ENCODE measurements at regions not wholly inside any gene's neighbourhood (a gene's known extent, or its start where the extent isn't known, plus 50 kb on each side); places are given as distances from the start of the nearest gene placed in this dataset.

GRCh38 chr6:93968126-93968525 lies 548.8 kb upstream of the EPHA7 start:
- ChIA-PET CTCF (no interaction called here), POLR2A (no interaction called here)
- Histone ChIP-seq H3K9me3 (ENCODE audit: control extremely low read depth in 1 of 3, control insufficient read depth in 2 of 3, insufficient read depth in 1 of 3, low read length in 2 of 3) (no peaks in the 10 kb centered on the region), H2AFZ (ENCODE audit: insufficient read depth, low read depth, low read length, poor library complexity, severe bottlenecking) (no peak overlapping the region), H3K79me2 (ENCODE audit: control insufficient read depth, insufficient read depth, low read length) (no peaks in the 10 kb centered on the region), H3K4me2 (replicated peaks; ENCODE audit: low read depth, low read length, poor library complexity, severe bottlenecking) (no peak overlapping the region), H4K20me1 (ENCODE audit: control insufficient read depth, insufficient read depth, low read length, poor library complexity, severe bottlenecking) (no peaks in the 10 kb centered on the region), H3K27ac (ENCODE audit: low read length in 2 of 2) (no peak overlapping the region), H3K27me3 (replicated peaks in 1 of 4; ENCODE audit: control extremely low read depth in 1 of 4, control insufficient read depth in 3 of 4, insufficient read depth in 4 of 4, low read length in 3 of 4) (no peaks in the 10 kb centered on the region), H3K4me1 (ENCODE audit: control insufficient read depth in 2 of 2, insufficient read depth in 2 of 2, low read length in 2 of 2) (no peaks in the 10 kb centered on the region), H3K9ac (ENCODE audit: low read length) (no peak overlapping the region), H3K4me3 (ENCODE audit: control extremely low read depth in 1 of 5, extremely low read depth in 1 of 5, insufficient read depth in 1 of 5, low read depth in 2 of 5, low read length in 4 of 5) (no peak overlapping the region), H3K36me3 (replicated peaks in 1 of 2; ENCODE audit: control extremely low read depth in 1 of 2, control insufficient read depth in 1 of 2, extremely low read depth in 1 of 2, insufficient read depth in 2 of 2, low read length in 1 of 2) (no peaks in the 10 kb centered on the region)
- Mint-ChIP-seq H3K27ac (no peak overlapping the region), H3K27me3 (no peaks in the 10 kb centered on the region), H3K4me3 (no peak overlapping the region), H3K4me1 (no peaks in the 10 kb centered on the region), H3K9me3 (ENCODE audit: insufficient read depth) (peaks cover 2% of the 10 kb centered on the region)
- TF ChIP-seq EZH2 (IDR thresholded peaks at IDR 0.05; ENCODE audit: borderline replicate concordance, insufficient read depth, low read depth, low read length, poor library complexity, severe bottlenecking), result no peak
- TF ChIP-seq CTCF (IDR thresholded peaks at IDR 0.05), result no peak
- DNase-seq, result no peak
- intact Hi-C loops (cut with micrococcal nuclease), result no loop called here
- WGBS (ENCODE audit: insufficient coverage), result no CpG with 5 or more reads among the region's 4 CpGs
- no peak for ATAC-seq (ENCODE audit: low read depth)

GRCh38 chr6:93964926-93965325 lies 545.6 kb upstream of the EPHA7 start:
- Histone ChIP-seq H3K27ac (ENCODE audit: low read length in 2 of 2) (no peak overlapping the region), H3K36me3 (replicated peaks in 1 of 2; ENCODE audit: control extremely low read depth in 1 of 2, control insufficient read depth in 1 of 2, extremely low read depth in 1 of 2, insufficient read depth in 2 of 2, low read length in 1 of 2) (no peaks in the 10 kb centered on the region), H3K27me3 (replicated peaks in 1 of 4; ENCODE audit: control extremely low read depth in 1 of 4, control insufficient read depth in 3 of 4, insufficient read depth in 4 of 4, low read length in 3 of 4) (no peaks in the 10 kb centered on the region), H4K20me1 (ENCODE audit: control insufficient read depth, insufficient read depth, low read length, poor library complexity, severe bottlenecking) (no peaks in the 10 kb centered on the region), H2AFZ (ENCODE audit: insufficient read depth, low read depth, low read length, poor library complexity, severe bottlenecking) (no peak overlapping the region), H3K4me2 (replicated peaks; ENCODE audit: low read depth, low read length, poor library complexity, severe bottlenecking) (no peak overlapping the region), H3K9ac (ENCODE audit: low read length) (no peak overlapping the region), H3K4me1 (ENCODE audit: control insufficient read depth in 2 of 2, insufficient read depth in 2 of 2, low read length in 2 of 2) (no peaks in the 10 kb centered on the region), H3K79me2 (ENCODE audit: control insufficient read depth, insufficient read depth, low read length) (no peaks in the 10 kb centered on the region), H3K4me3 (ENCODE audit: control extremely low read depth in 1 of 5, extremely low read depth in 1 of 5, insufficient read depth in 1 of 5, low read depth in 2 of 5, low read length in 4 of 5) (no peak overlapping the region), H3K9me3 (ENCODE audit: control extremely low read depth in 1 of 3, control insufficient read depth in 2 of 3, insufficient read depth in 1 of 3, low read length in 2 of 3) (no peaks in the 10 kb centered on the region)
- POLR2A ChIA-PET, result no interaction called here
- Mint-ChIP-seq H3K9me3 (ENCODE audit: insufficient read depth) (peaks cover 2% of the 10 kb centered on the region), H3K27me3 (no peaks in the 10 kb centered on the region), H3K4me1 (no peaks in the 10 kb centered on the region), H3K27ac (no peak overlapping the region), H3K4me3 (no peak overlapping the region)
- CTCF ChIA-PET, result no interaction called here
- no CpG with 5 or more reads among the region's 1 CpG for WGBS (ENCODE audit: insufficient coverage)
- no peak for ATAC-seq (ENCODE audit: low read depth)
- intact Hi-C loops (cut with micrococcal nuclease), result no loop called here
- no peak for DNase-seq
- no peak for TF ChIP-seq EZH2 (IDR thresholded peaks at IDR 0.05; ENCODE audit: borderline replicate concordance, insufficient read depth, low read depth, low read length, poor library complexity, severe bottlenecking)
- no peak for TF ChIP-seq CTCF (IDR thresholded peaks at IDR 0.05)

All from B cell (primary cell).